Peyer's patch (tissue), 4 donors: ENCODE measurements at regions not wholly inside any gene's neighbourhood (a gene's known extent, or its start where the extent isn't known, plus 50 kb on each side); places are given as distances from the start of the nearest gene placed in this dataset.
"Not testable (repeated sequence)": the region's sequence is repeated elsewhere in the genome, so short reads cannot be mapped to it uniquely, and the experiment has no call there.

Source experiments
- DNase-seq, 3 donors: peaks; one replicate each; pipeline ENCODE4 v3.0.0-alpha.2; 2017 to 2019
- H3K27ac ChIP-seq, 4 donors: fragments of 200-600 bp; sonication (generic); one replicate each; pipeline ENCODE4 v1.5.1; 2016 to 2019
- H3K27me3 ChIP-seq, 2 donors: fragments of 200-600 bp; sonication (generic); one replicate each; pipeline ENCODE4 v1.5.1; 2019
- H3K36me3 ChIP-seq, 3 donors: fragments of 200-600 bp; sonication (generic); one replicate each; pipeline ENCODE4 v1.5.1; 2016 to 2019
- H3K4me1 ChIP-seq, 4 donors: fragments of 200-600 bp; sonication (generic); one replicate each; pipeline ENCODE4 v1.5.1; 2016 to 2019
- H3K4me3 ChIP-seq, 4 donors: fragments of 200-600 bp; sonication (generic); 1 replicate in 3 of 4; 2 replicates in 1 of 4; pipeline ENCODE4 v1.5.1; 2016 to 2019; ENCODE audit warnings: mild to moderate bottlenecking in 1 of 4
- H3K9me3 ChIP-seq, 4 donors: fragments of 200-600 bp; sonication (generic); one replicate each; pipeline ENCODE4 v1.5.1; 2016 to 2019; ENCODE audit warnings: mild to moderate bottlenecking in 1 of 4
- POLR2A ChIP-seq, 2 donors: fragments of 450-650 bp; IDR thresholded peaks; one replicate each; pipeline ENCODE4 v1.5.1; 2017; ENCODE audit warnings: antibody characterized with exemption in 2 of 2, mild to moderate bottlenecking in 2 of 2, moderate library complexity in 2 of 2
- TF ChIP-seq, protein P1 (sequence below), 6 experiments: fragments of 450-650 bp in 4 of 6; fragments of 200-600 bp in 2 of 6; sonication (generic) in 1 of 6; IDR thresholded peaks; one replicate each; pipeline ENCODE4 v1.5.1; 2017 to 2019; ENCODE audit warnings: antibody characterized with exemption in 6 of 6, mild to moderate bottlenecking in 3 of 6, moderate library complexity in 1 of 6

DNA sequence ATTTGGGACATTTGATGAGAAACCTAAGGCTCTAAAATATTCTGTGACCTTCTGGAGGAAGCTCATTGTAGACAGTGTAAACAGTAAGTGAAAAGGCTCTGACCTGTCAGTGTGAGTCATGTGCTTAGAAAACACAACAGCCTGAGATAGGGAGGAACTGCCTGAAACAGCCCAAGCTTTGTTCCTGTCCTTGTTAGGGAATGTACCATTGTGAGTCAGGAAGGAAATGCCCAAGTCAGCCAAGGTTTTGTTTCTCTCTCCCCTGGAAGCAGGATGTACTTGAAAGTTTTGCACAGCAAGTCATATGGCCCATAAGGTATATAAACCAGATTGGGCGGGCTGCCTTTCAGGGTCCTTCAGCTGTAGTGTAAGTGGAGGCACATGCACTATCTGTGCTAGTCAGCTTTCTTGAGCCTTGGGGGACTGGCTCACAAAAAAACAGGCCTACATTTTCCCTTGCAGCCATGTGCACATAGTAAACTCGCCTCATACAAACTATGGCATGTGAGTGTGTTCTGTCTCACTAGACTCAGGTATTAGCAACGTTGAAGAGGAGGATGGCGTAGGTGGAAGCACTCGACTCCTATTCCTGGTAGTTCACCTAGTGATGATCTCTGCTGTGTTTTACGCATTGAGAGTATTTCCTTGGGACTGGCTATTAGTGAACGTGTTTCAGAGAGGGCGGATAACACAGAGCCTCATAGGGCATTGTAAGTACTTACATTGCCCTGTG, 141.2 kb upstream of the KLHL1 start:
- Histone ChIP-seq H3K9me3 (no peaks in the 10 kb centered on the region), H3K4me1 (no peaks in the 10 kb centered on the region), H3K27me3 (no peaks in the 10 kb centered on the region), H3K27ac (no peak overlapping the region), H3K36me3 (no peaks in the 10 kb centered on the region), H3K4me3 (no peak overlapping the region)
- TF ChIP-seq, protein P1, sequence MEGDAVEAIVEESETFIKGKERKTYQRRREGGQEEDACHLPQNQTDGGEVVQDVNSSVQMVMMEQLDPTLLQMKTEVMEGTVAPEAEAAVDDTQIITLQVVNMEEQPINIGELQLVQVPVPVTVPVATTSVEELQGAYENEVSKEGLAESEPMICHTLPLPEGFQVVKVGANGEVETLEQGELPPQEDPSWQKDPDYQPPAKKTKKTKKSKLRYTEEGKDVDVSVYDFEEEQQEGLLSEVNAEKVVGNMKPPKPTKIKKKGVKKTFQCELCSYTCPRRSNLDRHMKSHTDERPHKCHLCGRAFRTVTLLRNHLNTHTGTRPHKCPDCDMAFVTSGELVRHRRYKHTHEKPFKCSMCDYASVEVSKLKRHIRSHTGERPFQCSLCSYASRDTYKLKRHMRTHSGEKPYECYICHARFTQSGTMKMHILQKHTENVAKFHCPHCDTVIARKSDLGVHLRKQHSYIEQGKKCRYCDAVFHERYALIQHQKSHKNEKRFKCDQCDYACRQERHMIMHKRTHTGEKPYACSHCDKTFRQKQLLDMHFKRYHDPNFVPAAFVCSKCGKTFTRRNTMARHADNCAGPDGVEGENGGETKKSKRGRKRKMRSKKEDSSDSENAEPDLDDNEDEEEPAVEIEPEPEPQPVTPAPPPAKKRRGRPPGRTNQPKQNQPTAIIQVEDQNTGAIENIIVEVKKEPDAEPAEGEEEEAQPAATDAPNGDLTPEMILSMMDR (IDR thresholded peaks at IDR 0.05) = no peak
- no peak for TF ChIP-seq POLR2A (IDR thresholded peaks at IDR 0.05)
- DNase-seq = no peak

DNA sequence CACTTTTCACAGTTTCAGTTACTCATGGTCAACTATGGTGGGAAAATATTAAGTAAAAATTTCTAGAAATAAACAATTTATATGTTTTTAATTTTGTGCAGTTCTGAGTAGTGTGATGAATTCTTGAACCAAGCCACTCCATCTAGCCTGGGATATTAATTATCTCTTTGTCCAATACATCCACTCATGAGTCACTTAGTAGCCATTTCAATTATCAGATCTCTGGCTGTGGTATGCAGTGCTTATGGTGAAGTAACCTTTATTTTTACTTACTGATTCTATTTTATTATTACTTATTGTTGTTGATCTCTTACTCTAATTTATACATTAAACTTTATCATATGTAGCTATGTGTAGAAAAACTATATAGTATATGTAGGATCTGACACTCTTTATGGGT, 128.9 kb upstream of the KLHL1 start:
- no peaks in the 10 kb centered on the region for H3K36me3 ChIP-seq
- no peak for DNase-seq
- H3K27ac ChIP-seq = no peak overlapping the region
- no peak overlapping the region for H3K4me3 ChIP-seq
- no peaks in the 10 kb centered on the region for H3K27me3 ChIP-seq
- H3K4me1 ChIP-seq = no peaks in the 10 kb centered on the region
- no peaks in the 10 kb centered on the region for H3K9me3 ChIP-seq
- TF ChIP-seq POLR2A (IDR thresholded peaks at IDR 0.05) = no peak
- TF ChIP-seq, protein P1 (IDR thresholded peaks at IDR 0.05) = no peak

DNA sequence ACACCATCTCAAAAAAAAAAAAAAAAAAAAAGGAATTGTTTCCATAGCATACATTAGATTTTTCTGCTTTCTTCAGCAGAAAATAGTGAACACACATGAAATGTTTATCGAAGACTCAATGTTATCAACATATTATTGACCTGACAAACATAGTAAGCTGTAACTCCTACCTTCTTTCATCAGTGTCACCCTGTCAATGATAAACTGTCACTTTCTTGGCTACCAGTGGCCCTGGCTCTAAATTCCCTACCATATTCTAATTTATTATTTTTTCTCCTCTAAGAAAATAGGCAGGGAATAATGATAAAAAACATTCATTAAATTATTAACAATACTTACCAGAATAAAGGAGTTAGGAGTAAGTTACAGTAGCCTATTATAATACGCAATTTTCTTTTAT, 127.3 kb upstream of the KLHL1 start:
- Histone ChIP-seq H3K36me3 (no peaks in the 10 kb centered on the region), H3K27me3 (no peaks in the 10 kb centered on the region), H3K4me3 (no peak overlapping the region), H3K27ac (no peak overlapping the region), H3K4me1 (no peaks in the 10 kb centered on the region), H3K9me3 (no peaks in the 10 kb centered on the region)
- no peak for TF ChIP-seq POLR2A (IDR thresholded peaks at IDR 0.05)
- TF ChIP-seq, protein P1 (IDR thresholded peaks at IDR 0.05) = no peak
- DNase-seq = no peak

DNA sequence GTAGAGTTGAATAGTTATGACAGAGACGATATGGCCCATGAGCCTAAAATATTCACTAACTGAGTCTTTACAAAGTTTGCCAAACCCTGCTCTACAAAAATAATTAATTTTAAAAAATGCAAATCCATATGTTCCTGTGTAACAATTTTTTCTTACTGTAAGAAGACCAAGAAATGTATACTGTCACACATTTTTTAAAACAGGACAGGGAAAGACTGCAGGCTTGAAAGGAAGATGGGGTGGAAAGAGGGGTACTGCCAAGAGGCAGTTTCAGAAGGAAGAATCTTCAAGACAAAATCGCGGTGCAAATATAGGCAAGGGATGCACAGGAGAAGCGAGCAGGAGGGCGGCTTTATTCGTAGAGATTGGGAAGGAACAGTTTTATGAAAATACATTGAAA, 115.7 kb upstream of the KLHL1 start:
- no peaks in the 10 kb centered on the region for H3K4me1 ChIP-seq
- no peaks in the 10 kb centered on the region for H3K9me3 ChIP-seq
- no peak overlapping the region for H3K4me3 ChIP-seq
- no peaks in the 10 kb centered on the region for H3K27me3 ChIP-seq
- DNase-seq = no peak
- no peaks in the 10 kb centered on the region for H3K36me3 ChIP-seq
- TF ChIP-seq, protein P1 (IDR thresholded peaks at IDR 0.05) = no peak
- TF ChIP-seq POLR2A (IDR thresholded peaks at IDR 0.05) = no peak
- H3K27ac ChIP-seq = no peak overlapping the region

DNA sequence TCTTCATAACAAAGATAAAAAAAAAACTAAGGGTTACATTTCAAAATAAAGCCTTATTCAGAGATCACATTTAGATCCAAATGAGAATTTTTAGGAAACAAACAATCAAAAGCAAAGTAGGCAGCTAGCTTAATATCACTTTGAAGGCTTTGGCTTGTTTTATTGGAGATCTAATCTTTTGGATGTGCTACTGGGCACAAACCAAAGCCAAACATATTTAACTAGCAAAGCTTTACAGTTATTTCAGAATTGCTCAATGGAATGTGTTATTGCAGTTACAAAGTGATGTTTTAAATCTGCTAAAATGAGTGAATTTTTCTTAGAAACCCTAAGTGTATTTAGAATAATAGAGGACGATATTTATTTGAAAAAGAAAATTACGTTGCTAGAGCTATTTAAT, 114.7 kb upstream of the KLHL1 start:
- TF ChIP-seq, protein P1 (IDR thresholded peaks at IDR 0.05) = no peak
- no peak for TF ChIP-seq POLR2A (IDR thresholded peaks at IDR 0.05)
- no peaks in the 10 kb centered on the region for H3K27me3 ChIP-seq
- H3K4me1 ChIP-seq = no peaks in the 10 kb centered on the region

DNA sequence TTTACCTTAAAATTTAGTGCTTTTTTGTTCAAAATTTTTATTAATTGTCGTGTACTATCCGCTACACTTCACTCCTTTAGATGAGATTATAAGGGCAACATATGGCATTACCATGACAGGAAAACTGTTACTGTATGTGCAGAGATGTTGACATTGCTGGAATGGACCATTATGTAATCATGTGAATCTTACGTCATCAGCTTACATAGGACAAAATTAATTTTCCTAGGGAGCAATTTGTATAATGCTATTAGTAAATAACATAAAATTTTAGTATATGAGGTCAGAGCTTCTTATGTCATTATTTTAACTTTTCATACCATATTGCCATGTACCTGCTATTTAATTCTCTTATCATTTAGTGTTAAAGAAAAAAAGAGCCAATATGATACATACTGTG, 110.4 kb upstream of the KLHL1 start:
- Histone ChIP-seq H3K4me1 (no peaks in the 10 kb centered on the region), H3K27me3 (no peaks in the 10 kb centered on the region), H3K36me3 (no peaks in the 10 kb centered on the region), H3K27ac (no peak overlapping the region), H3K4me3 (no peak overlapping the region), H3K9me3 (no peaks in the 10 kb centered on the region)
- DNase-seq = no peak
- TF ChIP-seq POLR2A (IDR thresholded peaks at IDR 0.05) = no peak
- TF ChIP-seq, protein P1 (IDR thresholded peaks at IDR 0.05) = no peak

More for the DNA sequence above, 114.7 kb upstream of the KLHL1 start:
- H3K36me3 ChIP-seq = no peaks in the 10 kb centered on the region
- H3K4me3 ChIP-seq = no peak overlapping the region
- H3K9me3 ChIP-seq = no peaks in the 10 kb centered on the region
- no peak for DNase-seq
- no peak overlapping the region for H3K27ac ChIP-seq

DNA sequence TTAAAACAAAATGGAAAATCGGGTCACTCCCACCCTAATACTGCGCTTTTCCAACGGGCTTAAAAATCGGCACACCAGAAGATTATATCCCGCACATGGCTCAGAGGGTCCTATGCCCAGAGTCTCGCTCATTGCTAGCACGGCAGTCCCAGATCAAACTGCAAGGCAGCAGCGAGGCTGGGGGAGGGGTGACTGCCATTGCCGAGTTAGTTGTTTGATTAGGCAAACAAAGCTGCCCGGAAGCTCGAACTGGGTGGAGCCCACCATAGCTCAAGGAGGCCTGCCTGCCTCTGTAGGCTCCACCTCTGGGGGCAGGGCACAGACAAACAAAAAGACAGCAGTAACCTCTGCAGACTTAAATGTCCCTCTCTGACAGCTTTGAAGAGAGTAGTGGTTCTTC, 100.7 kb upstream of the KLHL1 start:
- not testable (repeated sequence) for H3K4me1 ChIP-seq, H3K9me3 ChIP-seq, DNase-seq, H3K27ac ChIP-seq, H3K4me3 ChIP-seq, H3K27me3 ChIP-seq, H3K36me3 ChIP-seq
